ENCODE measurements at regions not wholly inside any gene's neighbourhood (a gene's known extent, or its start where the extent isn't known, plus 50 kb on each side); places are given as distances from the start of the nearest gene placed in this dataset.
"Not testable (repeated sequence)": the region's sequence is repeated elsewhere in the genome, so short reads cannot be mapped to it uniquely, and the experiment has no call there.

DNA sequence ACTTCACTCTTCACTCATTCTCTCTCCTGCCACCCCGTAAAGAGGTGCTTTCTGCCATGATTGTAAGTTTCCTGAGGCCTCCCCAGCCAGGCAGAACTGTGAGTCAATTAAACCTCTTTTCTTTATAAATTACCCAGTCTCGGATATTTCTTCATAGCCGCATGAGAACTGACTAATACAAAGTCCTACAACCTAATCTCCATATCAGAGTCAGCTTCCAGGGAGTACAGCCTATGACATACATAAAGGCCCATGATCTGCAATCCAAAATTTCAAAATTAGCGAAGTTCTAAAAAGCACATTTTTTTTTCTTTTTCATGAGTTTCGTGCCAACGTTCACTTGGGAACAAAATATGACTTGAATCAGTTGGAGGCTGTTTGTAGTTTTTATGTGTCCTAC, 256.9 kb upstream of the DUSP10 start:
- no peaks in the 10 kb centered on the region for H3K27me3 ChIP-seq (ENCODE audit: insufficient read depth, low read length)
- WGBS (ENCODE audit: extremely low coverage, insufficient coverage, insufficient read length), result no CpG with 5 or more reads among the region's 6 CpGs
- no peak overlapping the region for H3K4me3 ChIP-seq (ENCODE audit: low read depth, low read length)
- DNase-seq, result no peak
- H2BK120ac ChIP-seq (ENCODE audit: insufficient read depth, low read length, poor library complexity), result no peak overlapping the region
- no peak overlapping the region for H4K12ac ChIP-seq (ENCODE audit: low read depth, low read length)
- H3K4me2 ChIP-seq (ENCODE audit: low read length), result no peak overlapping the region
- no peaks in the 10 kb centered on the region for H3K36me3 ChIP-seq (ENCODE audit: control insufficient read depth in 1 of 2, insufficient read depth in 2 of 2, low read length in 2 of 2)
- no peak overlapping the region for H4K8ac ChIP-seq (ENCODE audit: low read depth, low read length)
- H2AFZ ChIP-seq (ENCODE audit: insufficient read depth, low read length, poor library complexity), result no peak overlapping the region
- H3K79me2 ChIP-seq (ENCODE audit: control insufficient read depth, insufficient read depth, low read length, poor library complexity), result no peaks in the 10 kb centered on the region
- H3K14ac ChIP-seq (ENCODE audit: low read length), result no peak overlapping the region
- no peak overlapping the region for H3K9ac ChIP-seq (ENCODE audit: low read length)
- no peak overlapping the region for H3K4ac ChIP-seq (ENCODE audit: low read depth, low read length)
- H3K9me3 ChIP-seq (ENCODE audit: insufficient read depth, low read depth, low read length), result no peaks in the 10 kb centered on the region
- H2BK12ac ChIP-seq (ENCODE audit: low read length), result no peak overlapping the region
- H3K79me1 ChIP-seq (ENCODE audit: low read length), result no peaks in the 10 kb centered on the region
- no peak overlapping the region for H3K18ac ChIP-seq (ENCODE audit: low read length)
- no peak overlapping the region for H2BK5ac ChIP-seq (ENCODE audit: low read depth, low read length, poor library complexity)
- no peaks in the 10 kb centered on the region for H3K4me1 ChIP-seq (ENCODE audit: control insufficient read depth in 1 of 2, insufficient read depth in 2 of 2, low read length in 2 of 2)
- no peak overlapping the region for H3K23ac ChIP-seq (ENCODE audit: low read length)
- no peak overlapping the region for H3K27ac ChIP-seq (ENCODE audit: low read depth, low read length)
- no peak overlapping the region for H4K91ac ChIP-seq (ENCODE audit: low read depth, low read length)
- H2AK5ac ChIP-seq (ENCODE audit: low read length), result no peak overlapping the region

DNA sequence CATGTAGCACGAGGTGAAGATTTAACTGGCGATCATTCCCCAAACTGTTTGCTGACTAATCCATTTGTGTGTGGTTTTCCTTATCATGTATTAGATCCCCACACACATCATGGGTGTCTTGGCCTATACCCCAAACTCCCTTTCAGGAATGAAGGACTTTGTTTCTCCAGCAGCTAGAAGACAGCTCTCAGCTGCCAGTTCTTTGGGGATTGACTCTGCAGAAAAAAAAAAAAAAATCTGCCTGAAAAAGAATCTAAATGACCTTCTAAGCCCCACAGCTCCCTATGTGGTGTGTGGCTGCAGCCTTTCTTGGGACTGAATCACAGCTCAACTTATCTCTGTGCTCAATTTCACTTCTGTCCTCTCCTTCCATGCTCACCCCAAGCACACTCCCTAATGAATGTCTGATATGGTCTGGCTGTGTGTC, 256.3 kb upstream of the DUSP10 start:
- Histone ChIP-seq H3K4me2 (ENCODE audit: low read length) (no peak overlapping the region), H2BK120ac (ENCODE audit: insufficient read depth, low read length, poor library complexity) (no peak overlapping the region), H2BK12ac (ENCODE audit: low read length) (no peak overlapping the region), H3K79me1 (ENCODE audit: low read length) (no peaks in the 10 kb centered on the region), H4K91ac (ENCODE audit: low read depth, low read length) (no peak overlapping the region), H2BK5ac (ENCODE audit: low read depth, low read length, poor library complexity) (no peak overlapping the region), H3K4ac (ENCODE audit: low read depth, low read length) (no peak overlapping the region), H3K18ac (ENCODE audit: low read length) (no peak overlapping the region), H3K4me3 (ENCODE audit: low read depth, low read length) (no peak overlapping the region), H2AFZ (ENCODE audit: insufficient read depth, low read length, poor library complexity) (no peak overlapping the region), H3K4me1 (ENCODE audit: control insufficient read depth in 1 of 2, insufficient read depth in 2 of 2, low read length in 2 of 2) (no peaks in the 10 kb centered on the region), H3K9ac (ENCODE audit: low read length) (no peak overlapping the region), H4K12ac (ENCODE audit: low read depth, low read length) (no peak overlapping the region), H4K8ac (ENCODE audit: low read depth, low read length) (no peak overlapping the region), H3K23ac (ENCODE audit: low read length) (peak overlapping the region; percentile 98), H3K9me3 (ENCODE audit: insufficient read depth, low read depth, low read length) (no peaks in the 10 kb centered on the region), H3K27ac (ENCODE audit: low read depth, low read length) (no peak overlapping the region), H2AK5ac (ENCODE audit: low read length) (no peak overlapping the region), H3K79me2 (ENCODE audit: control insufficient read depth, insufficient read depth, low read length, poor library complexity) (no peaks in the 10 kb centered on the region), H3K14ac (ENCODE audit: low read length) (no peak overlapping the region), H3K27me3 (ENCODE audit: insufficient read depth, low read length) (no peaks in the 10 kb centered on the region), H3K36me3 (ENCODE audit: control insufficient read depth in 1 of 2, insufficient read depth in 2 of 2, low read length in 2 of 2) (no peaks in the 10 kb centered on the region)
- WGBS (ENCODE audit: extremely low coverage, insufficient coverage, insufficient read length), result no CpG with 5 or more reads among the region's 2 CpGs
- no peak for DNase-seq

DNA sequence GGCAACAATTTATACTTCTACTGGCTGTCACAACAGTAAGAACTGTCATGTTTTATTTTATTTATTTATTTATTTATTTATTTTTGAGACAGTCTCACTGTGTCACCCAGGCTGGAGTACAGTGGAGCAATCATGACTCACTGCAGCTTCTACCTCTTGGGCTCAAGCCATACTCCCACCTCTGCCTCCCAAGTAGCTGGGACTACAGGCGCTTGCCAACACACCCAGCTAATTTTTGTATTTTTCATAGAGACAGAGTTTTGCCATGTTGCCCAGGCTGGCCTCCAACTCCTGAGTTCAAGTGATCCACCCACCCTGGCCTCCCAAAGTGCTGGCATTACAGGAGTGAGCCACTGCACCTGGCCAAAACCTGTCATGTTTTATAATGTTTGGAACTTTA, 255.1 kb upstream of the DUSP10 start:
- not testable (repeated sequence) for H3K27me3 ChIP-seq (ENCODE audit: insufficient read depth, low read length); H3K4me1 ChIP-seq (ENCODE audit: control insufficient read depth in 1 of 2, insufficient read depth in 2 of 2, low read length in 2 of 2)
- no CpG with 5 or more reads among the region's 1 CpG for WGBS (ENCODE audit: extremely low coverage, insufficient coverage, insufficient read length)

DNA sequence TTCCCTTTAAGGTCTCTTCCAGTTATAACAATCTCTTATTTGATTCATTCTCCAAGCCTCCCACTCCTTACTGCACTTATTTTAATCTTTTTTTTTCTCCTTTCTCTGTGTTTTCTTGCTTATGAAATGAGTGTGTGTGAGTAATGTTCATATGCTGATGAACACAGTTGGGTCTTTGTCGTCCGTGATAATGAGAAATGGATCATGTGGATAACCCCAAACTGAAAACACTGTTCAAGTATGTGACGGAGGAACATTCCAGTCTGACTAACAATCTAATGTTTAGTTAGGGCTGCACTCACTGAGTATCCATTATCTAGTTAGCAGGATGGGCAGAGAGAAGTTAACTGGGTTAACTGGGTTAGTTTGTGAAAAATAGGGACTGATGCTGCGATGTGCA, 253.1 kb upstream of the DUSP10 start:
- no peak overlapping the region for H3K4me2 ChIP-seq (ENCODE audit: low read length)
- WGBS (ENCODE audit: extremely low coverage, insufficient coverage, insufficient read length), result no CpG with 5 or more reads among the region's 4 CpGs

More for the DNA sequence above, 255.1 kb upstream of the DUSP10 start:
- H2BK120ac ChIP-seq (ENCODE audit: insufficient read depth, low read length, poor library complexity); H3K27ac ChIP-seq (ENCODE audit: low read depth, low read length); H3K9ac ChIP-seq (ENCODE audit: low read length); H3K79me1 ChIP-seq (ENCODE audit: low read length); H4K8ac ChIP-seq (ENCODE audit: low read depth, low read length); H3K18ac ChIP-seq (ENCODE audit: low read length); H3K4me2 ChIP-seq (ENCODE audit: low read length); H3K4me3 ChIP-seq (ENCODE audit: low read depth, low read length); H4K12ac ChIP-seq (ENCODE audit: low read depth, low read length); DNase-seq; H3K23ac ChIP-seq (ENCODE audit: low read length); H2AFZ ChIP-seq (ENCODE audit: insufficient read depth, low read length, poor library complexity); H3K4ac ChIP-seq (ENCODE audit: low read depth, low read length); H3K9me3 ChIP-seq (ENCODE audit: insufficient read depth, low read depth, low read length); H2BK5ac ChIP-seq (ENCODE audit: low read depth, low read length, poor library complexity); H3K79me2 ChIP-seq (ENCODE audit: control insufficient read depth, insufficient read depth, low read length, poor library complexity); H2AK5ac ChIP-seq (ENCODE audit: low read length); H4K91ac ChIP-seq (ENCODE audit: low read depth, low read length); H2BK12ac ChIP-seq (ENCODE audit: low read length); H3K36me3 ChIP-seq (ENCODE audit: control insufficient read depth in 1 of 2, insufficient read depth in 2 of 2, low read length in 2 of 2); H3K14ac ChIP-seq (ENCODE audit: low read length): not testable (repeated sequence)

More for the DNA sequence above, 253.1 kb upstream of the DUSP10 start:
- Histone ChIP-seq H3K27ac (ENCODE audit: low read depth, low read length) (no peak overlapping the region), H3K4ac (ENCODE audit: low read depth, low read length) (no peak overlapping the region), H2AK5ac (ENCODE audit: low read length) (no peak overlapping the region), H4K8ac (ENCODE audit: low read depth, low read length) (no peak overlapping the region), H3K14ac (ENCODE audit: low read length) (no peak overlapping the region), H3K23ac (ENCODE audit: low read length) (no peak overlapping the region), H2AFZ (ENCODE audit: insufficient read depth, low read length, poor library complexity) (no peak overlapping the region), H4K12ac (ENCODE audit: low read depth, low read length) (no peak overlapping the region), H3K36me3 (ENCODE audit: control insufficient read depth in 1 of 2, insufficient read depth in 2 of 2, low read length in 2 of 2) (no peaks in the 10 kb centered on the region), H2BK5ac (ENCODE audit: low read depth, low read length, poor library complexity) (no peak overlapping the region), H4K91ac (ENCODE audit: low read depth, low read length) (no peak overlapping the region), H3K79me1 (ENCODE audit: low read length) (no peaks in the 10 kb centered on the region), H3K79me2 (ENCODE audit: control insufficient read depth, insufficient read depth, low read length, poor library complexity) (no peaks in the 10 kb centered on the region), H2BK12ac (ENCODE audit: low read length) (no peak overlapping the region), H3K18ac (ENCODE audit: low read length) (no peak overlapping the region), H3K27me3 (ENCODE audit: insufficient read depth, low read length) (no peaks in the 10 kb centered on the region), H3K4me1 (ENCODE audit: control insufficient read depth in 1 of 2, insufficient read depth in 2 of 2, low read length in 2 of 2) (no peaks in the 10 kb centered on the region), H3K9ac (ENCODE audit: low read length) (no peak overlapping the region), H2BK120ac (ENCODE audit: insufficient read depth, low read length, poor library complexity) (no peak overlapping the region), H3K4me3 (ENCODE audit: low read depth, low read length) (no peak overlapping the region), H3K9me3 (ENCODE audit: insufficient read depth, low read depth, low read length) (no peaks in the 10 kb centered on the region)
- DNase-seq, result no peak
